Uterus (tissue), 3 donors: ENCODE measurements at regions not wholly inside any gene's neighbourhood (a gene's known extent, or its start where the extent isn't known, plus 50 kb on each side); places are given as distances from the start of the nearest gene placed in this dataset.

Source experiments
- DNase-seq, 2 donors: peaks; one replicate each; pipeline ENCODE4 v3.0.0-alpha.2; 2019 to 2020
- H3K27ac ChIP-seq, 2 donors: fragments of 200-600 bp; sonication (generic); 1 replicate in 1 of 2; 2 replicates in 1 of 2; pipeline ENCODE4 v1.5.1; 2016 to 2018
- H3K27me3 ChIP-seq, 2 donors: fragments of 200-600 bp; sonication (generic); one replicate each; pipeline ENCODE4 v1.5.1; 2018 to 2019; ENCODE audit warnings: control low read depth in 1 of 2
- H3K36me3 ChIP-seq, 2 donors: fragments of 200-600 bp; sonication (generic); one replicate each; pipeline ENCODE4 v1.5.1; 2019; ENCODE audit warnings: control low read depth in 1 of 2
- H3K4me1 ChIP-seq, 2 donors: fragments of 200-600 bp; sonication (generic); one replicate each; pipeline ENCODE4 v1.5.1; 2018 to 2019; ENCODE audit warnings: control low read depth in 1 of 2
- H3K4me3 ChIP-seq, 2 donors: fragments of 200-600 bp; sonication (generic); 1 replicate in 1 of 2; 2 replicates in 1 of 2; pipeline ENCODE4 v1.5.1; 2018 to 2019; ENCODE audit warnings: mild to moderate bottlenecking in 1 of 2
- H3K9me3 ChIP-seq, 2 donors: fragments of 200-600 bp; sonication (generic); one replicate each; pipeline ENCODE4 v1.5.1; 2019; ENCODE audit warnings: control low read depth in 1 of 2
- POLR2A ChIP-seq, 2 donors: fragments of 450-650 bp; IDR thresholded peaks; one replicate each; pipeline ENCODE4 v1.6.1; 2016; ENCODE audit warnings: antibody characterized with exemption in 2 of 2, mild to moderate bottlenecking in 1 of 2, moderate library complexity in 1 of 2
- intact Hi-C: fragments of 100-400 bp; cut with DNase I; formaldehyde crosslinking; loops from one replicate; pipeline ENCODE4 v1.15.1; 2023; ENCODE audit warnings: low total_unique reads
- TF ChIP-seq, protein P1 (sequence below), 4 experiments: fragments of 200-600 bp in 2 of 4; fragments of 450-650 bp in 2 of 4; sonication (generic) in 2 of 4; IDR thresholded peaks; one replicate each; pipeline ENCODE4 v1.5.1; 2016 to 2019; ENCODE audit warnings: antibody characterized with exemption in 4 of 4, mild to moderate bottlenecking in 2 of 4, moderate library complexity in 1 of 4
- donor health status: DM: yes; HTN: yes; CAD: no.

GRCh38 chr4:108556588-108557200 is 63.7 kb upstream of the RPL34 start:
- Histone ChIP-seq H3K36me3 (no peaks in the 10 kb centered on the region), H3K27ac (no peak overlapping the region), H3K4me1 (no peaks in the 10 kb centered on the region), H3K4me3 (no peak overlapping the region), H3K27me3 (no peaks in the 10 kb centered on the region), H3K9me3 (no peaks in the 10 kb centered on the region)
- TF ChIP-seq, protein P1, sequence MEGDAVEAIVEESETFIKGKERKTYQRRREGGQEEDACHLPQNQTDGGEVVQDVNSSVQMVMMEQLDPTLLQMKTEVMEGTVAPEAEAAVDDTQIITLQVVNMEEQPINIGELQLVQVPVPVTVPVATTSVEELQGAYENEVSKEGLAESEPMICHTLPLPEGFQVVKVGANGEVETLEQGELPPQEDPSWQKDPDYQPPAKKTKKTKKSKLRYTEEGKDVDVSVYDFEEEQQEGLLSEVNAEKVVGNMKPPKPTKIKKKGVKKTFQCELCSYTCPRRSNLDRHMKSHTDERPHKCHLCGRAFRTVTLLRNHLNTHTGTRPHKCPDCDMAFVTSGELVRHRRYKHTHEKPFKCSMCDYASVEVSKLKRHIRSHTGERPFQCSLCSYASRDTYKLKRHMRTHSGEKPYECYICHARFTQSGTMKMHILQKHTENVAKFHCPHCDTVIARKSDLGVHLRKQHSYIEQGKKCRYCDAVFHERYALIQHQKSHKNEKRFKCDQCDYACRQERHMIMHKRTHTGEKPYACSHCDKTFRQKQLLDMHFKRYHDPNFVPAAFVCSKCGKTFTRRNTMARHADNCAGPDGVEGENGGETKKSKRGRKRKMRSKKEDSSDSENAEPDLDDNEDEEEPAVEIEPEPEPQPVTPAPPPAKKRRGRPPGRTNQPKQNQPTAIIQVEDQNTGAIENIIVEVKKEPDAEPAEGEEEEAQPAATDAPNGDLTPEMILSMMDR (IDR thresholded peaks at IDR 0.05): no peak
- no peak for TF ChIP-seq POLR2A (IDR thresholded peaks at IDR 0.05)
- intact Hi-C loops: no loop called here
- no peak for DNase-seq

- Histone ChIP-seq H3K36me3 (no peaks in the 10 kb centered on the region), H3K4me1 (no peaks in the 10 kb centered on the region), H3K27me3 (no peaks in the 10 kb centered on the region), H3K4me3 (no peak overlapping the region), H3K27ac (no peak overlapping the region), H3K9me3 (no peaks in the 10 kb centered on the region)
- DNase-seq: no peak
- TF ChIP-seq, protein P1 (IDR thresholded peaks at IDR 0.05): no peak
- no peak for TF ChIP-seq POLR2A (IDR thresholded peaks at IDR 0.05)
- intact Hi-C loops: no loop called here
Observed at GRCh38 chr4:108556166-108556565, 64.2 kb upstream of the RPL34 start.

GRCh38 chr4:108555701-108556100 is 64.7 kb upstream of the RPL34 start:
- H3K4me3 ChIP-seq: no peak overlapping the region

DNA sequence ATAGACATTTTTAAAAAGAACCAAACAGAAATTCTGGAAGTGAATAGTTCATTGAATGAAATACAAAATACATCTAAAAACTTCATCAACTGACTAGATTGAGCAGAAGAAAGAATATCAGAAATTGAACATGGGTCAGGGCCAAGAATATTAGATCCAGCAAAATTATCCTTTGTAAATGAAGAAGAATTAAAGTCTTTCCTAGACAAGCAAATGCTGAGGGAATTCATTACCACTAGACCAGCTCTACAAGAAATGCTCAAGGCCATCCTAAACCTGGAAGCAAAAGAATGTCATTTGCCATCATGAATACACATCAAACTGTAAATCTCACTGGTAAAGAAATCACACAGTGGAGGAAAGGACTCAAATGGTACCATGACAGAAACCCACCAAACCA is 72.7 kb upstream of the RPL34 start:
- Histone ChIP-seq H3K4me3 (no peak overlapping the region), H3K27ac (no peak overlapping the region), H3K9me3 (no peaks in the 10 kb centered on the region), H3K27me3 (no peaks in the 10 kb centered on the region), H3K4me1 (no peaks in the 10 kb centered on the region), H3K36me3 (no peaks in the 10 kb centered on the region)
- DNase-seq: no peak
- TF ChIP-seq POLR2A (IDR thresholded peaks at IDR 0.05): no peak
- TF ChIP-seq, protein P1 (IDR thresholded peaks at IDR 0.05): no peak
- intact Hi-C loops: no loop called here

More at GRCh38 chr4:108555701-108556100, 64.7 kb upstream of the RPL34 start:
- Histone ChIP-seq H3K27ac (no peak overlapping the region), H3K9me3 (no peaks in the 10 kb centered on the region), H3K36me3 (no peaks in the 10 kb centered on the region), H3K4me1 (no peaks in the 10 kb centered on the region), H3K27me3 (no peaks in the 10 kb centered on the region)
- DNase-seq: no peak
- TF ChIP-seq, protein P1 (IDR thresholded peaks at IDR 0.05): no peak
- no peak for TF ChIP-seq POLR2A (IDR thresholded peaks at IDR 0.05)
- intact Hi-C loops: no loop called here

DNA sequence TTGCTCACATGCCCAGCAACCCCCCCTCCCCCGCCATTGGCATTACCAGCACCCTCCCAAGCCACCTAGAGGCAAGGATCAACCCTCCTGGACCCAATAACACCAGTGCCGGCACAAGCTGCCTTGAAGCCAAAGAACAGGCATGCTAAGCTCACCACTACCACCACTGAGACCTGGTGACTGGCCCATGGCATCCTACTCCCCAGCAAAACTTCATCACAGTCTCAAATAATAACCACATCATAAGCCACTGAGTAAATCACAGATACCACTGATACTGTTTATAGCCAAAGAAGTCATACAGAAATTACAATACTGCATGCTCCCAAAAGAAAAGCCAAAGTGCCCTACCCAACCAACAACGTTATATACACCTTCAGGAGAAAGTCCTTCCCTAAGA is 73.6 kb upstream of the RPL34 start:
- Histone ChIP-seq H3K36me3 (no peaks in the 10 kb centered on the region), H3K27ac (no peak overlapping the region), H3K27me3 (no peaks in the 10 kb centered on the region), H3K4me1 (no peaks in the 10 kb centered on the region), H3K9me3 (no peaks in the 10 kb centered on the region), H3K4me3 (no peak overlapping the region)
- TF ChIP-seq POLR2A (IDR thresholded peaks at IDR 0.05): no peak
- TF ChIP-seq, protein P1 (IDR thresholded peaks at IDR 0.05): no peak
- no peak for DNase-seq
- intact Hi-C loops: no loop called here
